ENCODE measurements at regions not wholly inside any gene's neighbourhood (a gene's known extent, or its start where the extent isn't known, plus 50 kb on each side); places are given as distances from the start of the nearest gene placed in this dataset.

DNA sequence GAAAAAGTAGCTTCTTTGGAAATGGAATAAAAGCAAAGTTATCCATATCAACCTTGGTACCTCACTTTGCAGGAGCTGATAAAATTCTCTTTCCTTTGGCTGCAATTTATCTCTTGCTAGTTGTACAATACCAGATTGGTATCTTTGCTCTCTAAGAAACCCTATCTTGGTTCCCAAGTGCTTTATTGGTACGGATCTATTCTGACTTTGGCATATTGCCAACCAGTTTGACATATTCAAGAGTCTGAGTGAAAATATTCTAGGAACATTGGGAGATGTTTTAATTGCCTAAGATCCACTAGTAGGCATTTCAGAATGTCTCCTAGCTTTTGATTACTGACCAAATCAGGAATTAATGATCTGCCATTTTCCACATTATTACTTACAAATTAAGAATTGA is 167.2 kb upstream of the ATP2B1 start:
- Histone ChIP-seq H3K4me1 (no peaks in the 10 kb centered on the region), H3K36me3 (no peaks in the 10 kb centered on the region), H3K27me3 (no peaks in the 10 kb centered on the region), H3K9me3 (peaks cover 0 to 5% (median 2%) of the 10 kb centered on the region in 4 donors), H3K4me3 (no peak overlapping the region), H3K27ac (no peak overlapping the region)
- TF ChIP-seq EP300 (IDR thresholded peaks at IDR 0.05): no peak
- TF ChIP-seq POLR2AphosphoS5 (IDR thresholded peaks at IDR 0.05): no peak
- TF ChIP-seq, protein P1, sequence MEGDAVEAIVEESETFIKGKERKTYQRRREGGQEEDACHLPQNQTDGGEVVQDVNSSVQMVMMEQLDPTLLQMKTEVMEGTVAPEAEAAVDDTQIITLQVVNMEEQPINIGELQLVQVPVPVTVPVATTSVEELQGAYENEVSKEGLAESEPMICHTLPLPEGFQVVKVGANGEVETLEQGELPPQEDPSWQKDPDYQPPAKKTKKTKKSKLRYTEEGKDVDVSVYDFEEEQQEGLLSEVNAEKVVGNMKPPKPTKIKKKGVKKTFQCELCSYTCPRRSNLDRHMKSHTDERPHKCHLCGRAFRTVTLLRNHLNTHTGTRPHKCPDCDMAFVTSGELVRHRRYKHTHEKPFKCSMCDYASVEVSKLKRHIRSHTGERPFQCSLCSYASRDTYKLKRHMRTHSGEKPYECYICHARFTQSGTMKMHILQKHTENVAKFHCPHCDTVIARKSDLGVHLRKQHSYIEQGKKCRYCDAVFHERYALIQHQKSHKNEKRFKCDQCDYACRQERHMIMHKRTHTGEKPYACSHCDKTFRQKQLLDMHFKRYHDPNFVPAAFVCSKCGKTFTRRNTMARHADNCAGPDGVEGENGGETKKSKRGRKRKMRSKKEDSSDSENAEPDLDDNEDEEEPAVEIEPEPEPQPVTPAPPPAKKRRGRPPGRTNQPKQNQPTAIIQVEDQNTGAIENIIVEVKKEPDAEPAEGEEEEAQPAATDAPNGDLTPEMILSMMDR (IDR thresholded peaks at IDR 0.05): no peak
- no peak for TF ChIP-seq POLR2A (IDR thresholded peaks at IDR 0.05)
- WGBS, 2 donors: 19 to 58% methylated on average over 1 of the region's 1 CpG
- intact Hi-C loops (cut with DNase I): no loop called here
- no peak for DNase-seq

DNA sequence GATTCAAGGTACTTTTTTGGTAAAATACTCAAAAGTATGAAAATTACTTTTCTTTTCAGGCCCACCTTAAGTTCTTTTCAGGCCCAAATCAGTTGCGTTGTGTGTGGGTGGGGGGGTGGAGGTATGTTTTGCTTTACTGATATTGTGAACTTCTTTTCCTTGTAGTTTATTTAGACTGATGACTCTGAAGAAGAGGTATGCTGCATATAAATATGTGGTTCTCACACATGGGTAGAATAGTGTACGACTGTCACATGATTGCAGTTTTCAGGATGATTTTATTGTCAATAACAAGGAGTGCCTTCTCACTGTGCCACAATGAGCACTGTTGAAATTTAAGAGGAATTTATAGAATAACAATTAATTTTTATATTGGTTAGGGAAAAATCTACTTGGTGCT is 166.6 kb upstream of the ATP2B1 start:
- DNase-seq: no peak
- Histone ChIP-seq H3K27me3 (no peaks in the 10 kb centered on the region), H3K36me3 (no peaks in the 10 kb centered on the region), H3K9me3 (peaks cover 0 to 5% (median 2%) of the 10 kb centered on the region in 4 donors), H3K27ac (no peak overlapping the region), H3K4me3 (no peak overlapping the region), H3K4me1 (no peaks in the 10 kb centered on the region)
- 87 to 91% methylated on average over 2 of the region's 2 CpGs for WGBS, 2 donors
- intact Hi-C loops (cut with DNase I): no loop called here
- no peak for TF ChIP-seq EP300 (IDR thresholded peaks at IDR 0.05)
- no peak for TF ChIP-seq POLR2AphosphoS5 (IDR thresholded peaks at IDR 0.05)
- TF ChIP-seq, protein P1 (IDR thresholded peaks at IDR 0.05): no peak
- no peak for TF ChIP-seq POLR2A (IDR thresholded peaks at IDR 0.05)

DNA sequence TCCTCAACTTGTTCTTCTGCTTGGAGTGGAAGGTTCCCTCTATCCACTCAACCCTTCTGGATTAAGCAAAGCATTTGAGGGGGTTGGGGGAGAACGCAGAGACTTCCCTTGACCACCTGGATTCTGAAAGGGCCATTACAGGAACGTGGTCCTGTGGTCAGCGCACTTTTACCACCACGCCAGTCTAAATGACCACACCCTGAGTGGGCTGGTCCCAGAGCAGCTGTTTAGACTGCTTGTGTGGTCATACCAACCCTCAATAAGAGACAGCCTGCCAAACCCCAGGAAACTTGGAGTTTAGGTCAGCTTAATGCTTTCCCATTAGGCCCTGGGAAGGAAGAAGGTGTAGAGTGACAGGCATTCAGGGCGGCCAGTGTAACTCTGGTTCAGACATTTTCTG is 165.5 kb upstream of the ATP2B1 start:
- H3K4me3 ChIP-seq: no peak overlapping the region
- TF ChIP-seq, protein P1 (IDR thresholded peaks at IDR 0.05): no peak
- TF ChIP-seq POLR2AphosphoS5 (IDR thresholded peaks at IDR 0.05) (no peak), EP300 (IDR thresholded peaks at IDR 0.05) (no peak), POLR2A (IDR thresholded peaks at IDR 0.05) (no peak)
- H3K27ac ChIP-seq: no peak overlapping the region
- 85 to 87% methylated on average over 5 of the region's 5 CpGs for WGBS, 2 donors
- DNase-seq: no peak
- H3K36me3 ChIP-seq: no peaks in the 10 kb centered on the region
- no peaks in the 10 kb centered on the region for H3K27me3 ChIP-seq
- H3K9me3 ChIP-seq: peaks cover 0 to 6% (median 2%) of the 10 kb centered on the region in 4 donors
- intact Hi-C loops (cut with DNase I): no loop called here
- no peaks in the 10 kb centered on the region for H3K4me1 ChIP-seq

DNA sequence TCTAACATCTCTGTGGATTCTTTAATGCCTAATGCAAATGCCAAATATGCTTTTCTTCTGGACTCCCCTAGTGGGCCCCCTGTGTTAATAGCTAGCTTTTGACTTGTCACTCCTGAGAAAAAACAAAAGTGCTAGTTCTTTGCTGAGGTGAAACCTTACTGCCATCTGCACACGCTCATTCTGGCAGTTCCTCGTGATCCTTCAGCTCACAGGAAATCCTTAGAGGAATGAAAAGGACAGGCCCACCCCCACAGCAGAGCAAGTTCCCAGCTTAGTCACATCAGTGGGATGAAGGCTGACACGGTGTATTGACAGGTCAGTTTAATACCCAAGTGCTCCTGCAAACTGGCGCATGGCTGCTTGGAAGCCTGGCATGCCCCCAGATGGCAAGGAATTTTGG is 165.1 kb upstream of the ATP2B1 start:
- WGBS, 2 donors: 60 to 83% methylated on average over 4 of the region's 4 CpGs
- H3K27me3 ChIP-seq: no peaks in the 10 kb centered on the region
- TF ChIP-seq POLR2AphosphoS5 (IDR thresholded peaks at IDR 0.05) (peak in 1 of 4 donors; percentile 10), EP300 (IDR thresholded peaks at IDR 0.05) (no peak)
- TF ChIP-seq, protein P1 (IDR thresholded peaks at IDR 0.05): no peak
- DNase-seq: no peak
- no peaks in the 10 kb centered on the region for H3K4me1 ChIP-seq
- intact Hi-C loops (cut with DNase I): no loop called here
- no peaks in the 10 kb centered on the region for H3K36me3 ChIP-seq
- H3K27ac ChIP-seq: no peak overlapping the region
- no peak overlapping the region for H3K4me3 ChIP-seq
- peaks cover 0 to 6% (median 2%) of the 10 kb centered on the region in 4 donors for H3K9me3 ChIP-seq

DNA sequence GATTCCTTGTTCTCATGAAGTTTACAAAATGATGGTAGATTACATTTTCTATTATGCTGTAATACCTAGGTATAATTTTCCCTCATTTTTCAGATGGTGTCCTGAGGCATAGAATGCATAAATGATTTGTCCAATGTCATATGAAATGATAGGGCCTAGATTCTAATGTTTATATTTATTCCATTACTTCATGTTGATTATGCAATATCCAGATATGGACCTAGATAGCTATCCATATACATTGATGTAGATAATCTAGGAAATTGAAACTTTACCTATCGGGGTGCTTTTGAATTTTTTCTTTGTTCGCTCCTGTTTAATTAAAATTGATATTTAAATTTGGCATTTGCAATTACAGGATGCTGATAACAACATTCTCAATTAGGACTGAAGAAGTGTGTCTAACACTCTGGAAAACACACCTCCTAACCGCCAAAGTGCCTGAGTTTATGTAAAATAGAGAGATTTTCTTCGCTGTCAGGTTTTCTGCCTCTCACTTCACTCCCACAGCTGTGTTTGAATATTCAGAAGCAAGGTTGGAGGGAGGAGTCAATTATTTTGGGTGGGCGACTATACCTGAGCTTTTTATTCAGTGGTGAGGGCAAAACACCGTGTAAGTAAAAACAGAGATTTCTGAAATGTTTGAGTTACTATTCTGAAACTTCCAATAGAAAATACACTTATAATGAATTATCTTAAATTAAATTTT is 164.4 kb upstream of the ATP2B1 start:
- no peak for DNase-seq
- Histone ChIP-seq H3K4me3 (no peak overlapping the region), H3K27me3 (no peaks in the 10 kb centered on the region), H3K9me3 (peaks cover 0 to 6% (median 2%) of the 10 kb centered on the region in 4 donors), H3K36me3 (no peaks in the 10 kb centered on the region), H3K27ac (no peak overlapping the region), H3K4me1 (no peaks in the 10 kb centered on the region)
- intact Hi-C loops (cut with DNase I): no loop called here
- TF ChIP-seq, protein P1 (IDR thresholded peaks at IDR 0.05): no peak
- TF ChIP-seq POLR2A (IDR thresholded peaks at IDR 0.05) (no peak), EP300 (IDR thresholded peaks at IDR 0.05) (no peak), POLR2AphosphoS5 (IDR thresholded peaks at IDR 0.05) (no peak)
- WGBS, 2 donors: 83 to 89% methylated on average over 6 of the region's 6 CpGs

Data from sigmoid colon (tissue), 6 donors.